Trophoblast cell (in vitro differentiated cells and primary cell): ENCODE measurements at regions not wholly inside any gene's neighbourhood (a gene's known extent, or its start where the extent isn't known, plus 50 kb on each side); places are given as distances from the start of the nearest gene placed in this dataset.

ENCODE experiments used
- DNase-seq, 2 donors: peaks; one replicate each; pipeline ENCODE4 v3.0.0-alpha.2; 2016
- H2AFZ ChIP-seq: 2 replicates; pipeline ENCODE4 v1.6.1; 2013; ENCODE audit warnings: low read length, moderate library complexity, mild to moderate bottlenecking; ENCODE audit not compliant: insufficient read depth, poor library complexity
- H2AK5ac ChIP-seq: 2 replicates; pipeline ENCODE4 v1.6.1; 2013; ENCODE audit warnings: mild to moderate bottlenecking, low read length
- H2BK120ac ChIP-seq: 2 replicates; pipeline ENCODE4 v1.6.1; 2013; ENCODE audit warnings: low read length, mild to moderate bottlenecking, moderate library complexity; ENCODE audit not compliant: insufficient read depth, poor library complexity
- H2BK12ac ChIP-seq: 2 replicates; pipeline ENCODE4 v1.6.1; 2013; ENCODE audit warnings: mild to moderate bottlenecking, low read length, moderate library complexity
- H2BK5ac ChIP-seq: 2 replicates; pipeline ENCODE4 v1.6.1; 2013; ENCODE audit warnings: low read length, low read depth, moderate library complexity, mild to moderate bottlenecking; ENCODE audit not compliant: poor library complexity
- H3K14ac ChIP-seq: 2 replicates; pipeline ENCODE4 v1.6.1; 2013; ENCODE audit warnings: mild to moderate bottlenecking, low read length
- H3K18ac ChIP-seq: 2 replicates; pipeline ENCODE4 v1.6.1; 2013; ENCODE audit warnings: mild to moderate bottlenecking, low read length
- H3K23ac ChIP-seq: 2 replicates; pipeline ENCODE4 v1.6.1; 2013; ENCODE audit warnings: low read length
- H3K27ac ChIP-seq: 2 replicates; pipeline ENCODE4 v1.5.1; 2013; ENCODE audit warnings: low read depth, mild to moderate bottlenecking, inconsistent platforms, low read length, moderate library complexity
- H3K27me3 ChIP-seq: 2 replicates; pipeline ENCODE4 v1.6.1; 2013; ENCODE audit warnings: inconsistent platforms, mild to moderate bottlenecking, low read length, moderate library complexity; ENCODE audit not compliant: insufficient read depth
- H3K36me3 ChIP-seq, 2 experiments: 1 replicate in 1 of 2; 2 replicates in 1 of 2; pipeline ENCODE4 v1.6.1; 2013; ENCODE audit warnings: low read length in 2 of 2, mild to moderate bottlenecking in 2 of 2, moderate library complexity in 1 of 2; ENCODE audit not compliant: insufficient read depth in 2 of 2, control insufficient read depth in 1 of 2
- H3K4ac ChIP-seq: 2 replicates; pipeline ENCODE4 v1.6.1; 2013; ENCODE audit warnings: low read depth, mild to moderate bottlenecking, low read length, moderate library complexity
- H3K4me1 ChIP-seq, 2 experiments: 1 replicate in 1 of 2; 2 replicates in 1 of 2; pipeline ENCODE4 v1.6.1; 2013; ENCODE audit warnings: low read length in 2 of 2, mild to moderate bottlenecking in 2 of 2, moderate library complexity in 1 of 2; ENCODE audit not compliant: insufficient read depth in 2 of 2, control insufficient read depth in 1 of 2
- H3K4me2 ChIP-seq: 2 replicates; pipeline ENCODE4 v1.6.1; 2013; ENCODE audit warnings: inconsistent platforms, mild to moderate bottlenecking, low read length, moderate library complexity
- H3K4me3 ChIP-seq: 2 replicates; pipeline ENCODE4 v1.5.1; 2013; ENCODE audit warnings: mild to moderate bottlenecking, low read depth, low read length, inconsistent platforms
- H3K79me1 ChIP-seq: one replicate; pipeline ENCODE4 v1.6.1; 2013; ENCODE audit warnings: low read length
- H3K79me2 ChIP-seq: 2 replicates; pipeline ENCODE4 v1.6.1; 2013; ENCODE audit warnings: low read length, mild to moderate bottlenecking; ENCODE audit not compliant: control insufficient read depth, insufficient read depth, poor library complexity
- H3K9ac ChIP-seq: 2 replicates; pipeline ENCODE4 v1.6.1; 2013; ENCODE audit warnings: mild to moderate bottlenecking, low read length
- H3K9me3 ChIP-seq: 2 replicates; pipeline ENCODE4 v1.6.1; 2013; ENCODE audit warnings: low read depth, mild to moderate bottlenecking, control low read depth, inconsistent platforms, low read length; ENCODE audit not compliant: insufficient read depth
- H4K12ac ChIP-seq: 2 replicates; pipeline ENCODE4 v1.6.1; 2013; ENCODE audit warnings: low read depth, mild to moderate bottlenecking, low read length, moderate library complexity
- H4K8ac ChIP-seq: 2 replicates; pipeline ENCODE4 v1.6.1; 2013; ENCODE audit warnings: low read depth, mild to moderate bottlenecking, low read length, moderate library complexity
- H4K91ac ChIP-seq: one replicate; pipeline ENCODE4 v1.6.1; 2013; ENCODE audit warnings: low read depth, mild to moderate bottlenecking, low read length, moderate library complexity
- WGBS: extraction: QIAGEN DNeasy Blood & Tissue Kit; methylation state at CpG from one replicate; pipeline ENCODE4 v1.1.7; 2013; ENCODE audit warnings: missing lambda C conversion rate; ENCODE audit not compliant: insufficient read length, insufficient coverage; ENCODE audit errors: extremely low coverage; 5-methylcytosine and 5-hydroxymethylcytosine counted together

DNA sequence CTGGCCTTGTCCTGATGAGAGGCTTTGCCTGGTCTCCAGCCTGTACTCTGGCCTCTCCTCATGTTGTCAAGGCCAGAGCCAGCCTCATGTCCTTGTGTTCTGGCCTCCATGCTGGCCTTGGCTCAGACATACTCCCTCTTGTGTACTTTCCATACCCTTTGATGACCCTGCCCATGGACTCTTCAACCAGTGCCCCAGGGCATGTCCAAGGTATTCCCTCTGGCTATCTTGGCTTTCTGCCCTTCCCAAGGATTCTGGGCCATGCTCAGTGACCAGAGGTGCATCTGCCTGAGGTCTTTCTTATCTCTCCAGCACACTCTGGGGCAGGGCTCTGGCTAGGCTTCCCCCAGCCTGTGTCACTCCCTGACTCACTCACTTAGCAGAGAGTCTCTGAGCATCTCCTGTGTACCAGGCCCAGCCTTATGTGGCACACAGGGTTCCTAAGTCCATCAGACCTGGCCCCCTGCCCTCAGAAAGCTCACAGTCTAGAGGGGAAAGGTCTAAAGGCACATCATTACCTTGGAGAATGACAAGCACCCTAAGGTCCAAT, 141.4 kb upstream of the GRIK3 start:
- Histone ChIP-seq H3K9me3 (no peaks in the 10 kb centered on the region), H3K4ac (no peak overlapping the region), H4K91ac (no peak overlapping the region), H2AFZ (no peak overlapping the region), H3K79me2 (no peaks in the 10 kb centered on the region), H3K9ac (no peak overlapping the region), H2AK5ac (no peak overlapping the region), H3K36me3 (no peaks in the 10 kb centered on the region), H3K27me3 (no peaks in the 10 kb centered on the region), H3K23ac (no peak overlapping the region), H3K4me1 (peaks cover 2 to 3% of the 10 kb centered on the region in 2 experiments), H4K12ac (no peak overlapping the region), H3K4me2 (no peak overlapping the region), H3K18ac (no peak overlapping the region), H2BK120ac (no peak overlapping the region), H3K27ac (no peak overlapping the region), H3K79me1 (no peaks in the 10 kb centered on the region), H4K8ac (no peak overlapping the region), H2BK12ac (no peak overlapping the region), H2BK5ac (no peak overlapping the region), H3K14ac (no peak overlapping the region), H3K4me3 (no peak overlapping the region)
- peak in 1 of 2 donors; percentile 10 for DNase-seq

DNA sequence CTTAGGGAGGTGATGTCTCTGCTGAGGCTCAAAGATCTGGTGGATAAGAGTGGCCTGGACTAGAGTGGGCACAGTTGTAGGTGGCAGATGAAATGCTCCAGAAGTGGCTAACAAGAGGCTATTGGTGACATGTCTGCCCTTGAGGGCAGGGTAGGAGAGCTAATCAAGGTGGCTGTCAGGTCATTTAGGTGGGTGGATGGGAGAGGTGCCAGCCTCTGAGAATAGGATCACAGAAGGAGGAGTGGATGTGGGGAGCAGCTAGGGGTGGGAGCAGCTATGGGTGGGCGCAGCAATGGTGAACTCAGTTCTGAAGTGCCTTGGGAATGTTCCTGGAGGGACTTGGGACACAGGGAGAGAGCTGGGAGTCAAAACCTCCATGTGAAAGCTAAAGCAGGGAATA, 142.0 kb upstream of the GRIK3 start:
- Histone ChIP-seq H3K9me3 (no peaks in the 10 kb centered on the region), H3K4me1 (peaks cover 2 to 3% of the 10 kb centered on the region in 2 experiments), H3K4ac (no peak overlapping the region), H4K12ac (no peak overlapping the region), H3K79me2 (no peaks in the 10 kb centered on the region), H2AK5ac (no peak overlapping the region), H3K36me3 (no peaks in the 10 kb centered on the region), H2BK120ac (no peak overlapping the region), H3K4me2 (no peak overlapping the region), H3K27me3 (no peaks in the 10 kb centered on the region), H3K4me3 (no peak overlapping the region), H3K23ac (no peak overlapping the region), H2BK12ac (no peak overlapping the region), H3K27ac (no peak overlapping the region), H4K8ac (no peak overlapping the region), H3K79me1 (no peaks in the 10 kb centered on the region), H4K91ac (no peak overlapping the region), H3K14ac (no peak overlapping the region), H3K18ac (no peak overlapping the region), H2AFZ (no peak overlapping the region), H2BK5ac (no peak overlapping the region), H3K9ac (no peak overlapping the region)
- no peak for DNase-seq
- WGBS = no CpG with 5 or more reads among the region's 1 CpG

DNA sequence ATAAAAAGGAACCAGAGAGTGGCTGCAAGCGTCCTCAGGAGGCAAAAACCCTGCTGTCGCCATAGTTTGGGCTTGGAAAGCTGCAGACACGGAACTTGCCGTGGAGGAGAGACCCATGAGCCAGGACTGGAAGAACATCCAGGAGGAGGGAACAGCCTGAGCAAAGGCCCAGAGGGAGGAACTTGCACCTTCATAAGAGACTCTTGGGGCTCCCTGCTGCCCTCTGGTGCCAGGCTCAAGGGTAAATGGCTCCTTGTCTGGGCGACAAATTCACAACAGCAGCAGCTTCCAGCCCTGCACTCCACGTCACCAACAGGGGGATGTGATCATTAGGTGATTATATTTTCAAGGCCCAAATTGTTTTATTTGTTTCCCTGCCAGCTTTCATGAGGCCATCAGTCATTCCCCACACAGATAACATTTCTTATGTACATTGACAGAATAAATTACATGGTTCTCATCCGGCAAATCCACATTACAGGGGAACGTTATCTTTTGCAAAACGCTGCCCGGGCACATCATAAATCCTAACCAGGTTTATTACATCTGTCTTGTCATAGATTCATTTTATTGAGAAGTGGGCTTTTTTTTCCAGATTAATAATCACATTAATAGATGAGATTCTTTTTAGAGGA, 143.0 kb upstream of the GRIK3 start:
- Histone ChIP-seq H3K4me1 (peaks cover 2 to 3% of the 10 kb centered on the region in 2 experiments), H3K27ac (no peak overlapping the region), H3K18ac (no peak overlapping the region), H2BK12ac (no peak overlapping the region), H3K36me3 (no peaks in the 10 kb centered on the region), H3K79me2 (no peaks in the 10 kb centered on the region), H3K14ac (no peak overlapping the region), H3K9ac (no peak overlapping the region), H4K8ac (no peak overlapping the region), H2BK5ac (no peak overlapping the region), H3K4me2 (no peak overlapping the region), H2AK5ac (no peak overlapping the region), H3K23ac (no peak overlapping the region), H3K4ac (no peak overlapping the region), H4K91ac (no peak overlapping the region), H3K79me1 (no peaks in the 10 kb centered on the region), H3K9me3 (no peaks in the 10 kb centered on the region), H2AFZ (no peak overlapping the region), H2BK120ac (no peak overlapping the region), H4K12ac (no peak overlapping the region), H3K27me3 (no peaks in the 10 kb centered on the region), H3K4me3 (no peak overlapping the region)
- peak; percentile 4 to 14 for DNase-seq
- WGBS = no CpG with 5 or more reads among the region's 10 CpGs

DNA sequence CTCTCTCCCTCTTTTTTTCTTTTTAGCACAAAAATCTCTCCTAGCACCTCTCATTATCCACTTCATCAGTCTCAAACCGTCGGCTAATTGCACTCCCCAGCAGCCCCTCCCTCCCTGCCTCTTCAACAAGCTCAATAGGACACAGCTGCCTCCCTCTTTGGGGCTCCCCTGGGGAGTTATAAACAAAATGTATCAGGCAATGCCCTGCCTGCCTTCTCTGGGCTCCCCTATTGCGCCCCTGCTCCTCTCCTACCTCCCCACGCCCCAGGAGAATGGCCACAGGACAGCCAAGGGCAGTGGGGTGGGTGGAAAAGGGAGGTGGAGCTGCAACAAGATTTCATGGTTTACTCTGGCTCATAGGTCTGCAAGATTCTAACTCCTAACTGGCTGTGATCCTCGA, 147.1 kb upstream of the GRIK3 start:
- H3K79me1 ChIP-seq = no peaks in the 10 kb centered on the region
- H3K79me2 ChIP-seq = no peaks in the 10 kb centered on the region
- H3K18ac ChIP-seq = no peak overlapping the region
- H4K91ac ChIP-seq = no peak overlapping the region
- H3K14ac ChIP-seq = no peak overlapping the region
- no peak overlapping the region for H3K4ac ChIP-seq
- H3K9ac ChIP-seq = no peak overlapping the region
- H2AK5ac ChIP-seq = no peak overlapping the region
- H3K4me3 ChIP-seq = no peak overlapping the region
- WGBS = no CpG with 5 or more reads among the region's 5 CpGs
- H2AFZ ChIP-seq = no peak overlapping the region
- H3K27me3 ChIP-seq = no peaks in the 10 kb centered on the region
- no peak overlapping the region for H4K12ac ChIP-seq
- H3K4me2 ChIP-seq = no peak overlapping the region
- no peaks in the 10 kb centered on the region for H3K4me1 ChIP-seq
- H4K8ac ChIP-seq = no peak overlapping the region
- no peak overlapping the region for H2BK120ac ChIP-seq
- no peaks in the 10 kb centered on the region for H3K9me3 ChIP-seq
- no peak overlapping the region for H3K27ac ChIP-seq
- no peak overlapping the region for H3K23ac ChIP-seq
- DNase-seq = no peak
- no peaks in the 10 kb centered on the region for H3K36me3 ChIP-seq
- no peak overlapping the region for H2BK5ac ChIP-seq
- H2BK12ac ChIP-seq = no peak overlapping the region
